HepG2 (cell line): ENCODE measurements at regions not wholly inside any gene's neighbourhood (a gene's known extent, or its start where the extent isn't known, plus 50 kb on each side); places are given as distances from the start of the nearest gene placed in this dataset.

Experiments used
- ATAC-seq: fragments of 200-7000 bp; cut with Tn5 transposase; 3 replicates; pipeline ENCODE4 v1.9.1; 2020; ENCODE audit warnings: mild to moderate bottlenecking, moderate library complexity
- BruUV-seq: library from RNA; stranded (reverse); fragments of 400-500 nt; replicated peaks from 2 replicates; lab custom pipeline; 2021; lab: Mats Ljungman, UMichigan
- CTCF ChIA-PET: fragments of 300-600 bp; formaldehyde crosslinking; extraction: SDS; loops from one replicate; lab custom pipeline; 2021; ENCODE audit warnings: low total read pairs, inconsistent platforms, low intra/inter-chr PET ratio; lab: Yijun Ruan, JAX
- POLR2A ChIA-PET: fragments of 350-600 bp; sonication (Branson Sonifier 250); formaldehyde crosslinking; loops from one replicate; lab custom pipeline; 2020; ENCODE audit warnings: antibody characterized with exemption, inconsistent platforms; lab: Yijun Ruan, JAX
- DNase-seq: peaks from one replicate; pipeline ENCODE4 v3.0.0-alpha.2; 2015; ENCODE audit warnings: low spot score
- FAIRE-seq: peaks from 3 replicates; lab custom pipeline; 2011; peaks lifted over from hg19 to GRCh38; lab: Jason Lieb, UNC
- H2AFZ ChIP-seq: one replicate; pipeline ENCODE4 v1.6.1; 2011; ENCODE audit warnings: low read length, inconsistent platforms
- H3K27ac ChIP-seq: fragments of 300-600 bp; 3 replicates; pipeline ENCODE4 v1.8.0; 2011; ENCODE audit warnings: mixed run types, mild to moderate bottlenecking, mixed read lengths, low read length, inconsistent platforms; ENCODE audit not compliant: insufficient read depth; ENCODE audit errors: extremely low read length
- H3K27me3 ChIP-seq, 2 experiments: fragments of 200-600 bp in 1 of 2; 2 replicates in 1 of 2; 3 replicates in 1 of 2; pipeline versions ENCODE4 v1.6.0 to v1.8.0; 2011; ENCODE audit warnings: low read length in 2 of 2, mild to moderate bottlenecking in 2 of 2, moderate library complexity in 2 of 2, inconsistent platforms in 1 of 2; ENCODE audit not compliant: insufficient read depth in 2 of 2, control insufficient read depth in 1 of 2
- H3K36me3 ChIP-seq, 2 experiments: fragments of 200-600 bp in 1 of 2; replicated peaks in 1 of 2; 2 replicates in 1 of 2; 3 replicates in 1 of 2; pipeline versions ENCODE4 v1.5.1 to v1.8.0; 2011; ENCODE audit warnings: low read length in 2 of 2, inconsistent platforms in 1 of 2; ENCODE audit not compliant: insufficient read depth in 2 of 2, control insufficient read depth in 1 of 2
- H3K4me1 ChIP-seq: 2 replicates; pipeline ENCODE4 v1.5.1; 2012; ENCODE audit warnings: low read length, inconsistent platforms; ENCODE audit not compliant: insufficient read depth
- H3K4me2 ChIP-seq: 2 replicates; pipeline ENCODE4 v1.6.0; 2011; ENCODE audit warnings: low read depth, low read length, inconsistent platforms
- H3K4me3 ChIP-seq, 3 experiments: fragments of 200-600 bp in 1 of 3; sonication (generic), shearing (Covaris generic) in 1 of 3; replicated peaks in 1 of 3; 2 replicates each; pipeline ENCODE4 v1.5.1; 2011 to 2016; ENCODE audit warnings: low read length in 3 of 3, inconsistent platforms in 2 of 3, low read depth in 2 of 3, mild to moderate bottlenecking in 2 of 3, control low read depth in 1 of 3, mixed read lengths in 1 of 3; ENCODE audit not compliant: insufficient read depth in 1 of 3
- H3K79me2 ChIP-seq: one replicate; pipeline ENCODE4 v1.6.1; 2011; ENCODE audit warnings: low read length, inconsistent platforms; ENCODE audit not compliant: insufficient read depth
- H3K9ac ChIP-seq: 2 replicates; pipeline ENCODE4 v1.6.0; 2011; ENCODE audit warnings: mild to moderate bottlenecking, low read depth, low read length, inconsistent platforms; ENCODE audit not compliant: insufficient read depth
- H3K9me3 ChIP-seq: 2 replicates; pipeline ENCODE4 v1.5.1; 2012; ENCODE audit warnings: mild to moderate bottlenecking, low read length
- H4K20me1 ChIP-seq: 2 replicates; pipeline ENCODE4 v1.6.0; 2011; ENCODE audit warnings: inconsistent platforms, mild to moderate bottlenecking, low read length, moderate library complexity; ENCODE audit not compliant: insufficient read depth
- ATF6 ChIP-seq: sonication (generic); formaldehyde crosslinking; conservative IDR thresholded peaks from 2 replicates; pipeline ENCODE4 v1.4.0; 2020; ENCODE audit warnings: missing genetic modification reagents
- ELF1 ChIP-seq: sonication (generic); formaldehyde crosslinking; IDR thresholded peaks from 2 replicates; pipeline ENCODE4 v1.4.0; 2020; ENCODE audit warnings: missing genetic modification reagents
- KLF9 ChIP-seq: IDR thresholded peaks from 2 replicates; pipeline ENCODE4 v1.6.1; 2016; ENCODE audit warnings: low read depth
- SMARCE1 ChIP-seq: fragments of 450-650 bp; IDR thresholded peaks from 2 replicates; pipeline ENCODE4 v1.6.1; 2017; ENCODE audit warnings: borderline replicate concordance
- ZNF20 ChIP-seq: sonication (generic); formaldehyde crosslinking; IDR thresholded peaks from 2 replicates; pipeline ENCODE4 v1.4.0; 2020; ENCODE audit warnings: mild to moderate bottlenecking, moderate library complexity, missing genetic modification reagents
- ZNF263 ChIP-seq: sonication (generic); formaldehyde crosslinking; IDR thresholded peaks from 2 replicates; pipeline ENCODE4 v1.4.0; 2020; ENCODE audit warnings: missing genetic modification reagents
- ZNF280D ChIP-seq: sonication (generic); formaldehyde crosslinking; IDR thresholded peaks from 2 replicates; pipeline ENCODE4 v1.5.1; 2020; ENCODE audit warnings: mild to moderate bottlenecking, missing genetic modification reagents
- ZNF563 ChIP-seq: sonication (generic); formaldehyde crosslinking; IDR thresholded peaks from 2 replicates; pipeline ENCODE4 v1.8.0; 2022; ENCODE audit warnings: mild to moderate bottlenecking, moderate library complexity, missing genetic modification reagents
- ZNF572 ChIP-seq: sonication (generic); formaldehyde crosslinking; IDR thresholded peaks from 2 replicates; pipeline ENCODE4 v1.5.1; 2020; ENCODE audit warnings: mild to moderate bottlenecking, missing genetic modification reagents
- WGBS: methylation state at CpG from one replicate; pipeline ENCODE4 v1.1.6; 2017; ENCODE audit warnings: low lambda C conversion rate; 5-methylcytosine and 5-hydroxymethylcytosine counted together
- in situ Hi-C: cut with HindIII; loops from 2 replicates; pipeline ENCODE4 v1.10.0; 2017; ENCODE audit warnings: low pct_unique_long_range_greater_than_20kb; ENCODE audit not compliant: extremely low pct_ligation_motif_present
- intact Hi-C: fragments of 100-400 bp; cut with micrococcal nuclease; formaldehyde crosslinking; loops from one replicate; pipeline ENCODE4 v1.10.0; 2022; ENCODE audit not compliant: unreplicated experiment

GRCh38 chr2:207327513-207327912 lies 161.8 kb upstream of the KLF7 start:
- no peak overlapping the region for H2AFZ ChIP-seq
- H3K9me3 ChIP-seq = no peaks in the 10 kb centered on the region
- 55% methylated on average over 1 of the region's 1 CpG for WGBS
- no peak overlapping the region for H3K4me3 ChIP-seq
- no peak for ATAC-seq
- H4K20me1 ChIP-seq = no peaks in the 10 kb centered on the region
- H3K27ac ChIP-seq = no peak overlapping the region
- TF ChIP-seq ZNF263 (CRISPR knock-in tag) (no peak), ZNF563 (CRISPR knock-in tag) (no peak), ATF6 (CRISPR knock-in tag) (no peak)
- TF ChIP-seq, all 625 proteins: peak for 0
- in situ Hi-C loops = no loop called here
- no peaks in the 10 kb centered on the region for H3K27me3 ChIP-seq
- POLR2A ChIA-PET = no interaction called here
- no peaks in the 10 kb centered on the region for H3K4me1 ChIP-seq
- no peak for FAIRE-seq
- H3K9ac ChIP-seq = no peak overlapping the region
- no peaks in the 10 kb centered on the region for H3K79me2 ChIP-seq
- CTCF ChIA-PET = no interaction called here
- H3K36me3 ChIP-seq = no peaks in the 10 kb centered on the region
- intact Hi-C loops = no loop called here
- DNase-seq = no peak
- no peak overlapping the region for H3K4me2 ChIP-seq
- no TSS peak for BruUV-seq

GRCh38 chr2:207328944-207329386 lies 163.2 kb upstream of the KLF7 start:
- Histone ChIP-seq H3K79me2 (no peaks in the 10 kb centered on the region), H3K9ac (no peak overlapping the region), H3K27me3 (no peaks in the 10 kb centered on the region), H4K20me1 (no peaks in the 10 kb centered on the region), H3K4me2 (no peak overlapping the region), H3K9me3 (no peaks in the 10 kb centered on the region), H3K4me1 (no peaks in the 10 kb centered on the region), H2AFZ (no peak overlapping the region), H3K4me3 (no peak overlapping the region), H3K36me3 (no peaks in the 10 kb centered on the region), H3K27ac (no peak overlapping the region)
- WGBS = 12% methylated on average over 1 of the region's 1 CpG
- intact Hi-C loops = no loop called here
- BruUV-seq = no TSS peak
- FAIRE-seq (no peak), ATAC-seq (no peak), DNase-seq (no peak)
- ChIA-PET POLR2A (no interaction called here), CTCF (no interaction called here)
- in situ Hi-C loops = no loop called here
- no peak for TF ChIP-seq ZNF20 (CRISPR knock-in tag)
- TF ChIP-seq ZNF572 = no peak
- TF ChIP-seq KLF9 (CRISPR knock-in tag) = no peak
- TF ChIP-seq ZNF280D (CRISPR knock-in tag) = no peak
- no peak for TF ChIP-seq ELF1 (CRISPR knock-in tag)
- TF ChIP-seq SMARCE1 = no peak
